Sigmoid colon (tissue), 4 donors: ENCODE measurements at regions not wholly inside any gene's neighbourhood (a gene's known extent, or its start where the extent isn't known, plus 50 kb on each side); places are given as distances from the start of the nearest gene placed in this dataset.

Experiments used
- POLR2AphosphoS5 ChIP-seq, 4 donors: sonication (generic); formaldehyde crosslinking; IDR thresholded peaks; one replicate each; pipeline ENCODE4 v1.6.1; 2017; ENCODE audit warnings: antibody characterized with exemption in 4 of 4
- TF ChIP-seq, protein P1 (sequence below), 4 experiments: fragments of 450-650 bp in 3 of 4; fragments of 200-600 bp in 1 of 4; IDR thresholded peaks; one replicate each; pipeline ENCODE4 v1.5.1; 2016 to 2019; ENCODE audit warnings: antibody characterized with exemption in 4 of 4, mild to moderate bottlenecking in 3 of 4, moderate library complexity in 2 of 4

DNA sequence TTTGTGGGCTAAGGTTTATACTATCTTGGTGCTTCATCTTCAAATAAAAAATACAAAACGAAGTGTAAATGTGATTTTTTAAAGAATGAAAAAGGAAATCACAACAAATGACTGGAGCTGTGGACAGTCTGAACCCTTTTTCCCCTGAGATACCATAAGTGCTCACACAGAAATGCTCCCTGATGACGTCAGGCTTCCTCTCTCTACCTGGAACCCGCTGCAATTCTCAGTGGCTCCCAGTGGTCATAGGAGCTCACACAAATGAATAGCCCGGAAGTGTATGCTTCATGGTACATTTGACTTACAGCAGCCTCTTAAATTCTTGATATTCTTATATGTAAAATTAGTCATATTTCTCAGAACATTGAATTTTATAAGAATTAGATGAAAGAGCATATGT lies 249.7 kb upstream of the GYPC start:
- no peak for TF ChIP-seq POLR2AphosphoS5 (IDR thresholded peaks at IDR 0.05)
- TF ChIP-seq, protein P1, sequence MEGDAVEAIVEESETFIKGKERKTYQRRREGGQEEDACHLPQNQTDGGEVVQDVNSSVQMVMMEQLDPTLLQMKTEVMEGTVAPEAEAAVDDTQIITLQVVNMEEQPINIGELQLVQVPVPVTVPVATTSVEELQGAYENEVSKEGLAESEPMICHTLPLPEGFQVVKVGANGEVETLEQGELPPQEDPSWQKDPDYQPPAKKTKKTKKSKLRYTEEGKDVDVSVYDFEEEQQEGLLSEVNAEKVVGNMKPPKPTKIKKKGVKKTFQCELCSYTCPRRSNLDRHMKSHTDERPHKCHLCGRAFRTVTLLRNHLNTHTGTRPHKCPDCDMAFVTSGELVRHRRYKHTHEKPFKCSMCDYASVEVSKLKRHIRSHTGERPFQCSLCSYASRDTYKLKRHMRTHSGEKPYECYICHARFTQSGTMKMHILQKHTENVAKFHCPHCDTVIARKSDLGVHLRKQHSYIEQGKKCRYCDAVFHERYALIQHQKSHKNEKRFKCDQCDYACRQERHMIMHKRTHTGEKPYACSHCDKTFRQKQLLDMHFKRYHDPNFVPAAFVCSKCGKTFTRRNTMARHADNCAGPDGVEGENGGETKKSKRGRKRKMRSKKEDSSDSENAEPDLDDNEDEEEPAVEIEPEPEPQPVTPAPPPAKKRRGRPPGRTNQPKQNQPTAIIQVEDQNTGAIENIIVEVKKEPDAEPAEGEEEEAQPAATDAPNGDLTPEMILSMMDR (IDR thresholded peaks at IDR 0.05) = no peak
